Uterus (tissue), 2 donors: ENCODE measurements at regions not wholly inside any gene's neighbourhood (a gene's known extent, or its start where the extent isn't known, plus 50 kb on each side); places are given as distances from the start of the nearest gene placed in this dataset.

Experiments used
- POLR2A ChIP-seq, 2 donors: fragments of 450-650 bp; IDR thresholded peaks; one replicate each; pipeline ENCODE4 v1.6.1; 2016; ENCODE audit warnings: antibody characterized with exemption in 2 of 2, mild to moderate bottlenecking in 1 of 2, moderate library complexity in 1 of 2
- TF ChIP-seq, protein P1 (sequence below), 4 experiments: fragments of 200-600 bp in 2 of 4; fragments of 450-650 bp in 2 of 4; sonication (generic) in 2 of 4; IDR thresholded peaks; one replicate each; pipeline ENCODE4 v1.5.1; 2016 to 2019; ENCODE audit warnings: antibody characterized with exemption in 4 of 4, mild to moderate bottlenecking in 2 of 4, moderate library complexity in 1 of 4

DNA sequence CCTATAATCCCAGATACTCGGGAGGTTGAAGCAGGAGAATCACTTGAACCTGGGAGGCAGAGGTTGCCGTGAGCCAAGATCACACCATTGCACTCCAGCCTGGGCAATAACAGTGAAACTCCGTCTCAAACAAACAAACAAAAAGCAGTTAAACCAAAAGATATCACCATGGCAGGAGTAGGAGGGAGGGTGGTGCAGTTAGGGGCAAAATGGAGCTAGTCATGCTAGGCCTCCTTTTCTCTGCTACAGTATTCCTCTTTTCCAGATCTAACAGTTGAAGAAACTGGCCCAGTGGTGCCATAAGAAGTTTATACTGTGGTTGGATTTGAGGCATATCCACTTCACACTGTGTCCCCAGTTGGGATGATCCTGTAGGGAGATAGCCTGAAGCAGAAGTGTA, 261.6 kb downstream of the SKIDA1 start:
- TF ChIP-seq, protein P1, sequence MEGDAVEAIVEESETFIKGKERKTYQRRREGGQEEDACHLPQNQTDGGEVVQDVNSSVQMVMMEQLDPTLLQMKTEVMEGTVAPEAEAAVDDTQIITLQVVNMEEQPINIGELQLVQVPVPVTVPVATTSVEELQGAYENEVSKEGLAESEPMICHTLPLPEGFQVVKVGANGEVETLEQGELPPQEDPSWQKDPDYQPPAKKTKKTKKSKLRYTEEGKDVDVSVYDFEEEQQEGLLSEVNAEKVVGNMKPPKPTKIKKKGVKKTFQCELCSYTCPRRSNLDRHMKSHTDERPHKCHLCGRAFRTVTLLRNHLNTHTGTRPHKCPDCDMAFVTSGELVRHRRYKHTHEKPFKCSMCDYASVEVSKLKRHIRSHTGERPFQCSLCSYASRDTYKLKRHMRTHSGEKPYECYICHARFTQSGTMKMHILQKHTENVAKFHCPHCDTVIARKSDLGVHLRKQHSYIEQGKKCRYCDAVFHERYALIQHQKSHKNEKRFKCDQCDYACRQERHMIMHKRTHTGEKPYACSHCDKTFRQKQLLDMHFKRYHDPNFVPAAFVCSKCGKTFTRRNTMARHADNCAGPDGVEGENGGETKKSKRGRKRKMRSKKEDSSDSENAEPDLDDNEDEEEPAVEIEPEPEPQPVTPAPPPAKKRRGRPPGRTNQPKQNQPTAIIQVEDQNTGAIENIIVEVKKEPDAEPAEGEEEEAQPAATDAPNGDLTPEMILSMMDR (IDR thresholded peaks at IDR 0.05), result no peak
- no peak for TF ChIP-seq POLR2A (IDR thresholded peaks at IDR 0.05)
